IMR-90 (cell line): ENCODE measurements at regions not wholly inside any gene's neighbourhood (a gene's known extent, or its start where the extent isn't known, plus 50 kb on each side); places are given as distances from the start of the nearest gene placed in this dataset.

ENCODE experiments used
- ATAC-seq: fragments of 200-7000 bp; cut with Tn5 transposase; 2 replicates; pipeline ENCODE4 v1.9.1; 2020; ENCODE audit warnings: low read depth, mild to moderate bottlenecking, moderate library complexity
- BruUV-seq: library from RNA; stranded (reverse); fragments of 400-500 nt; replicated peaks from 2 replicates; lab custom pipeline; 2021; lab: Mats Ljungman, UMichigan
- CTCF ChIA-PET: fragments of 300-600 bp; formaldehyde crosslinking; extraction: SDS; loops from one replicate; lab custom pipeline; 2021; ENCODE audit warnings: antibody characterized with exemption; lab: Yijun Ruan, JAX
- POLR2A ChIA-PET: fragments of 300-600 bp; sonication (Branson Sonifier 250); formaldehyde crosslinking; loops from one replicate; lab custom pipeline; 2022; ENCODE audit warnings: antibody characterized with exemption; ENCODE audit not compliant: unreplicated experiment; lab: Charles Lee
- DNase-seq: peaks from one replicate; pipeline ENCODE4 v3.0.0; 2013
- H2AFZ ChIP-seq: replicated peaks from 2 replicates; pipeline ENCODE3; 2013; ENCODE audit warnings: low read length, mild to moderate bottlenecking; ENCODE audit not compliant: poor library complexity
- H2AK5ac ChIP-seq: 2 replicates; pipeline ENCODE4 v1.6.1; 2013; ENCODE audit warnings: low read depth, low read length, inconsistent platforms
- H2AK9ac ChIP-seq: replicated peaks from 2 replicates; pipeline ENCODE3; 2013; ENCODE audit warnings: mild to moderate bottlenecking, low read depth, low read length, moderate library complexity; ENCODE audit not compliant: poor library complexity
- H2BK120ac ChIP-seq: 2 replicates; pipeline ENCODE4 v1.6.1; 2013; ENCODE audit warnings: low read depth, low read length, inconsistent platforms
- H2BK15ac ChIP-seq: 3 replicates; pipeline ENCODE4 v1.6.1; 2013; ENCODE audit warnings: low read depth, low read length, inconsistent platforms
- H2BK20ac ChIP-seq: 2 replicates; pipeline ENCODE4 v1.6.1; 2013; ENCODE audit warnings: low read depth, mild to moderate bottlenecking, inconsistent platforms, low read length, moderate library complexity
- H2BK5ac ChIP-seq: 2 replicates; pipeline ENCODE4 v1.6.1; 2013; ENCODE audit warnings: mild to moderate bottlenecking, low read depth, low read length, inconsistent platforms; ENCODE audit not compliant: poor library complexity, severe bottlenecking
- H3K14ac ChIP-seq: replicated peaks from 2 replicates; pipeline ENCODE4 v1.6.1; 2013; ENCODE audit warnings: low read depth, low read length, inconsistent platforms
- H3K18ac ChIP-seq: 2 replicates; pipeline ENCODE4 v1.6.1; 2013; ENCODE audit warnings: low read depth, low read length, control low read depth
- H3K23ac ChIP-seq: 2 replicates; pipeline ENCODE4 v1.6.1; 2013; ENCODE audit warnings: low read depth, low read length, inconsistent platforms
- H3K27ac ChIP-seq: 2 replicates; pipeline ENCODE4 v1.5.1; 2013; ENCODE audit warnings: mild to moderate bottlenecking, control low read depth, low read length; ENCODE audit not compliant: insufficient read depth
- H3K27me3 ChIP-seq: 2 replicates; pipeline ENCODE4 v1.6.1; 2013; ENCODE audit warnings: low read length; ENCODE audit not compliant: control insufficient read depth, insufficient read depth
- H3K36me3 ChIP-seq: 2 replicates; pipeline ENCODE4 v1.6.1; 2013; ENCODE audit warnings: low read length, mixed read lengths; ENCODE audit not compliant: control insufficient read depth, insufficient read depth
- H3K4ac ChIP-seq: 2 replicates; pipeline ENCODE4 v1.6.1; 2013; ENCODE audit warnings: low read depth, low read length, inconsistent platforms
- H3K4me1 ChIP-seq: 2 replicates; pipeline ENCODE4 v1.6.1; 2013; ENCODE audit warnings: low read length, mixed read lengths; ENCODE audit not compliant: control insufficient read depth, insufficient read depth
- H3K4me2 ChIP-seq: 2 replicates; pipeline ENCODE4 v1.6.1; 2013; ENCODE audit warnings: low read depth, mild to moderate bottlenecking, control low read depth, low read length, moderate library complexity
- H3K4me3 ChIP-seq: 2 replicates; pipeline ENCODE4 v1.5.1; 2013; ENCODE audit warnings: low read depth, mild to moderate bottlenecking, control low read depth, low read length, moderate library complexity; ENCODE audit not compliant: insufficient read depth
- H3K56ac ChIP-seq: 2 replicates; pipeline ENCODE4 v1.6.1; 2013; ENCODE audit warnings: low read length, inconsistent platforms; ENCODE audit not compliant: insufficient read depth; ENCODE audit errors: extremely low read depth
- H3K79me1 ChIP-seq, 2 experiments: 2 replicates each; pipeline ENCODE4 v1.6.1; 2013; ENCODE audit warnings: low read length in 2 of 2, inconsistent platforms in 1 of 2, low read depth in 1 of 2
- H3K9ac ChIP-seq: 2 replicates; pipeline ENCODE4 v1.6.1; 2013; ENCODE audit warnings: low read depth, low read length, control low read depth
- H3K9me1 ChIP-seq: 2 replicates; pipeline ENCODE4 v1.6.1; 2013; ENCODE audit warnings: low read length, inconsistent platforms; ENCODE audit not compliant: insufficient read depth
- H3K9me3 ChIP-seq: 2 replicates; pipeline ENCODE4 v1.6.1; 2013; ENCODE audit warnings: low read length; ENCODE audit not compliant: control insufficient read depth, insufficient read depth
- H4K20me1 ChIP-seq: 2 replicates; pipeline ENCODE4 v1.6.1; 2013; ENCODE audit warnings: low read length, inconsistent platforms; ENCODE audit not compliant: insufficient read depth
- H4K5ac ChIP-seq: 2 replicates; pipeline ENCODE4 v1.6.1; 2013; ENCODE audit warnings: mild to moderate bottlenecking, low read depth, low read length, control low read depth
- H4K8ac ChIP-seq, 2 experiments: 2 replicates each; pipeline ENCODE4 v1.6.1; 2013; ENCODE audit warnings: low read depth in 2 of 2, low read length in 2 of 2, control low read depth in 1 of 2, inconsistent platforms in 1 of 2
- H4K91ac ChIP-seq: 2 replicates; pipeline ENCODE4 v1.6.1; 2013; ENCODE audit warnings: low read depth, low read length, inconsistent platforms; ENCODE audit not compliant: insufficient read depth
- CEBPB ChIP-seq: IDR thresholded peaks from 2 replicates; pipeline ENCODE4 v1.6.1; 2012; ENCODE audit warnings: low read depth, low read length, improper control_type of control experiment
- CHD1 ChIP-seq: IDR thresholded peaks from 2 replicates; pipeline ENCODE4 v1.6.1; 2012; ENCODE audit warnings: low read depth, low read length, improper control_type of control experiment
- CTCF ChIP-seq: conservative IDR thresholded peaks from 2 replicates; pipeline ENCODE4 v1.5.1; 2012; ENCODE audit warnings: mild to moderate bottlenecking, low read depth, low read length, improper control_type of control experiment
- MAZ ChIP-seq: IDR thresholded peaks from 2 replicates; pipeline ENCODE4 v1.6.1; 2012; ENCODE audit warnings: low read depth, mild to moderate bottlenecking, low read length, improper control_type of control experiment, moderate library complexity, borderline replicate concordance
- MXI1 ChIP-seq: IDR thresholded peaks from 2 replicates; pipeline ENCODE4 v1.6.1; 2012; ENCODE audit warnings: low read depth, mild to moderate bottlenecking, low read length, moderate library complexity, borderline replicate concordance
- NFE2L2 ChIP-seq: fragments of 150-350 bp; IDR thresholded peaks from 2 replicates; pipeline ENCODE4 v1.6.1; 2016; ENCODE audit warnings: low read depth, mild to moderate bottlenecking, low read length
- WGBS, 2 experiments: methylation state at CpG; one replicate each; pipeline versions ENCODE4 v1.1.5 to v1.1.7; 2013; ENCODE audit warnings: missing lambda C conversion rate in 2 of 2; ENCODE audit not compliant: insufficient read length in 1 of 2; ENCODE audit errors: extremely low coverage in 2 of 2; 5-methylcytosine and 5-hydroxymethylcytosine counted together
- dilution Hi-C: fragments of 300-500 bp; cut with HindIII; formaldehyde crosslinking; loops from one replicate; pipeline ENCODE4 v1.14.3; 2018; ENCODE audit warnings: low sequenced_read_pairs; ENCODE audit not compliant: unreplicated experiment
- in situ Hi-C: fragments of 300-500 bp; cut with MboI; formaldehyde crosslinking; loops from 3 replicates; pipeline ENCODE4 v1.14.3; 2019; ENCODE audit warnings: low sequenced_read_pairs, inconsistent platforms, mixed read lengths
- intact Hi-C: fragments of 100-400 bp; cut with micrococcal nuclease; formaldehyde crosslinking; loops from 2 replicates; pipeline ENCODE4 v1.10.0; 2022

GRCh38 chr19:29325241-29325975, 112.5 kb upstream of the UQCRFS1 start:
- dilution Hi-C loops (no loop called here), intact Hi-C loops (no loop called here), in situ Hi-C loops (no loop called here)
- WGBS, 2 experiments, result no CpG with 5 or more reads among the region's 11 CpGs
- H3K4me2 ChIP-seq, result no peak overlapping the region
- no peak overlapping the region for H3K18ac ChIP-seq
- H4K20me1 ChIP-seq, result no peaks in the 10 kb centered on the region
- BruUV-seq, result no TSS peak
- ChIA-PET CTCF (no interaction called here), POLR2A (no interaction called here)
- H3K79me1 ChIP-seq, result no peaks in the 10 kb centered on the region
- peaks cover 10% of the 10 kb centered on the region; the same call in 1 of the 2 replicates for H3K9me3 ChIP-seq
- ATAC-seq (no peak), DNase-seq (no peak)
- H2AFZ ChIP-seq, result no peak overlapping the region
- no peak overlapping the region for H3K4me3 ChIP-seq
- no peak overlapping the region for H3K56ac ChIP-seq
- H3K23ac ChIP-seq, result no peak overlapping the region
- H4K8ac ChIP-seq, result no peak overlapping the region
- no peak overlapping the region for H3K4ac ChIP-seq
- H4K5ac ChIP-seq, result no peak overlapping the region
- no peak overlapping the region for H4K91ac ChIP-seq
- no peak for TF ChIP-seq MXI1
- TF ChIP-seq MAZ, result no peak
- no peak for TF ChIP-seq CHD1
- no peak for TF ChIP-seq CTCF
- no peak for TF ChIP-seq CEBPB
- no peak for TF ChIP-seq NFE2L2
- no peak overlapping the region for H2BK20ac ChIP-seq
- H2BK5ac ChIP-seq, result no peak overlapping the region
- no peak overlapping the region for H3K14ac ChIP-seq
- H3K9me1 ChIP-seq, result no peaks in the 10 kb centered on the region
- no peak overlapping the region for H2AK5ac ChIP-seq
- no peaks in the 10 kb centered on the region for H3K4me1 ChIP-seq
- H2BK15ac ChIP-seq, result no peak overlapping the region
- no peak overlapping the region for H2BK120ac ChIP-seq
- H2AK9ac ChIP-seq, result no peak overlapping the region
- no peaks in the 10 kb centered on the region for H3K27me3 ChIP-seq
- H3K27ac ChIP-seq, result no peak overlapping the region
- no peak overlapping the region for H3K9ac ChIP-seq
- no peaks in the 10 kb centered on the region for H3K36me3 ChIP-seq
